SK-N-SH treated with all-trans-retinoic acid at 6 μM for 48 hours (cell line): ENCODE measurements at regions not wholly inside any gene's neighbourhood (a gene's known extent, or its start where the extent isn't known, plus 50 kb on each side); places are given as distances from the start of the nearest gene placed in this dataset.

ENCODE experiments used
- ATAC-seq: fragments of 200-7000 bp; cut with Tn5 transposase; 3 replicates; pipeline ENCODE4 v1.9.1; 2020; ENCODE audit warnings: mild to moderate bottlenecking, moderate library complexity
- ARNTL ChIP-seq: fragments of 450-650 bp; formaldehyde crosslinking; IDR thresholded peaks from 2 replicates; pipeline ENCODE4 v1.5.0; 2020; ENCODE audit warnings: low read depth, mild to moderate bottlenecking, moderate library complexity, borderline replicate concordance
- BACH2 ChIP-seq: fragments of 250-450 bp; sonication (Bioruptor Pico); IDR thresholded peaks from 2 replicates; pipeline ENCODE4 v1.9.0; 2021; ENCODE audit warnings: mild to moderate bottlenecking, borderline replicate concordance
- CREB5 ChIP-seq: fragments of 250-450 bp; sonication (Bioruptor Pico); IDR thresholded peaks from 2 replicates; pipeline ENCODE4 v1.5.1; 2020; ENCODE audit warnings: low read depth, mild to moderate bottlenecking, moderate library complexity
- CSDC2 ChIP-seq: fragments of 250-450 bp; sonication (Bioruptor Pico); IDR thresholded peaks from 2 replicates; pipeline ENCODE4 v1.5.0; 2020; ENCODE audit warnings: mild to moderate bottlenecking, moderate library complexity
- CSRNP3 ChIP-seq: fragments of 250-450 bp; sonication (Bioruptor Pico); IDR thresholded peaks from 2 replicates; pipeline ENCODE4 v1.5.1; 2021; ENCODE audit warnings: mild to moderate bottlenecking, moderate library complexity
- ESRRG ChIP-seq: fragments of 250-450 bp; sonication (Bioruptor Pico); IDR thresholded peaks from 2 replicates; pipeline ENCODE4 v1.6.1; 2021; ENCODE audit warnings: mild to moderate bottlenecking
- GLIS3 ChIP-seq: fragments of 250-450 bp; sonication (Bioruptor Pico); IDR thresholded peaks from 2 replicates; pipeline ENCODE4 v1.5.0; 2020; ENCODE audit warnings: mild to moderate bottlenecking, moderate library complexity
- POU6F1 ChIP-seq: fragments of 250-450 bp; sonication (Bioruptor Pico); IDR thresholded peaks from 2 replicates; pipeline ENCODE4 v1.8.0; 2021; ENCODE audit warnings: low read depth, mild to moderate bottlenecking, moderate library complexity, borderline replicate concordance
- PPARA ChIP-seq: fragments of 250-450 bp; sonication (Bioruptor Pico); IDR thresholded peaks from 2 replicates; pipeline ENCODE4 v1.5.0; 2020; ENCODE audit warnings: mild to moderate bottlenecking, borderline replicate concordance
- SNAI2 ChIP-seq: fragments of 250-450 bp; sonication (Bioruptor Pico); IDR thresholded peaks from 2 replicates; pipeline ENCODE4 v1.5.0; 2020; ENCODE audit warnings: mild to moderate bottlenecking, moderate library complexity
- TCF4 ChIP-seq: fragments of 250-450 bp; sonication (Bioruptor Pico); IDR thresholded peaks from 2 replicates; pipeline ENCODE4 v1.8.0; 2021; ENCODE audit warnings: mild to moderate bottlenecking, moderate library complexity, borderline replicate concordance
- TOX ChIP-seq: fragments of 250-450 bp; sonication (Bioruptor Pico); IDR thresholded peaks from 2 replicates; pipeline ENCODE4 v1.8.0; 2021; ENCODE audit warnings: mild to moderate bottlenecking, moderate library complexity, borderline replicate concordance
- TSHZ2 ChIP-seq: fragments of 250-450 bp; sonication (Bioruptor Pico); IDR thresholded peaks from 2 replicates; pipeline ENCODE4 v1.5.0; 2020; ENCODE audit warnings: mild to moderate bottlenecking, moderate library complexity
- ZC3H10 ChIP-seq: fragments of 250-450 bp; sonication (Bioruptor Pico); IDR thresholded peaks from 2 replicates; pipeline ENCODE4 v1.5.1; 2021; ENCODE audit warnings: mild to moderate bottlenecking, moderate library complexity
- ZFP3 ChIP-seq: fragments of 250-450 bp; sonication (Bioruptor Pico); IDR thresholded peaks from 2 replicates; pipeline ENCODE4 v1.5.0; 2020; ENCODE audit warnings: mild to moderate bottlenecking, moderate library complexity
- ZFP30 ChIP-seq: fragments of 450-650 bp; formaldehyde crosslinking; IDR thresholded peaks from 2 replicates; pipeline ENCODE4 v1.5.0; 2022; ENCODE audit warnings: mild to moderate bottlenecking, moderate library complexity
- ZNF565 ChIP-seq: fragments of 450-650 bp; formaldehyde crosslinking; conservative IDR thresholded peaks from 2 replicates; pipeline ENCODE4 v1.5.0; 2020; ENCODE audit warnings: low read depth, mild to moderate bottlenecking, moderate library complexity
- ZNF70 ChIP-seq: fragments of 450-650 bp; formaldehyde crosslinking; IDR thresholded peaks from 2 replicates; pipeline ENCODE4 v1.5.0; 2020; ENCODE audit warnings: mild to moderate bottlenecking, moderate library complexity
- ZNF8 ChIP-seq: fragments of 450-650 bp; formaldehyde crosslinking; IDR thresholded peaks from 2 replicates; pipeline ENCODE4 v1.5.0; 2020; ENCODE audit warnings: mild to moderate bottlenecking, moderate library complexity
- TF ChIP-seq, protein P1 (sequence below): fragments of 250-450 bp; sonication (Bioruptor Pico); IDR thresholded peaks from 2 replicates; pipeline ENCODE4 v1.8.0; 2020; ENCODE audit warnings: mild to moderate bottlenecking, moderate library complexity, borderline replicate concordance

GRCh38 chr19:28142258-28142657 is 1070.7 kb downstream of the UQCRFS1 start (continued):
- TF ChIP-seq POU6F1, result no peak
- no peak for TF ChIP-seq TSHZ2

DNA sequence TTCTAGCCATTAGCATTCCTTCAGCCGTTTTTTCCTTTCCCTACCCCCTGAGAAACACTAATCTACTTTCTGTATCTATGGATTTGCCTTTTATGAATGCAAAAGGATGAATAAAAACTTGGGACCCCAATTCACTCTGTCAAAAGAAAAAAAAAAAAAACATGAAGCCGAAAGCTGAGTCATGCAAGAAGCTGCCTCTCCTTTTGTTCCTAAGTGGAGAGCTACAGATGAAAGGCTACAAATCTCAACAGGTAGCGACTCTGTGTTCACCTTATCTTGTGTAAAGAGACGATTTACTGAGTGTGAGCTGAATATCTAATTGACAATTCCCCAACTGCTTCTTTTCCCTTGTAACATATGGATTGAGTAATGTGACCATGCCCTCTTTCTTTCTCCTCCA is 1072.8 kb downstream of the UQCRFS1 start:
- no peak for ATAC-seq
- TF ChIP-seq ZFP3 (no peak), ZC3H10 (CRISPR knock-in tag) (no peak), BACH2 (CRISPR knock-in tag) (no peak), ZNF565 (CRISPR knock-in tag) (no peak), PPARA (CRISPR knock-in tag) (no peak), TSHZ2 (no peak), SNAI2 (CRISPR knock-in tag) (no peak), CSRNP3 (CRISPR knock-in tag) (no peak), TOX (CRISPR knock-in tag) (no peak), TCF4 (no peak), CSDC2 (no peak), ESRRG (CRISPR knock-in tag) (no peak), ARNTL (CRISPR knock-in tag) (no peak), ZNF8 (CRISPR knock-in tag) (no peak), CREB5 (CRISPR knock-in tag) (no peak), ZNF70 (CRISPR knock-in tag) (no peak), GLIS3 (CRISPR knock-in tag) (no peak)
- TF ChIP-seq, protein P1, sequence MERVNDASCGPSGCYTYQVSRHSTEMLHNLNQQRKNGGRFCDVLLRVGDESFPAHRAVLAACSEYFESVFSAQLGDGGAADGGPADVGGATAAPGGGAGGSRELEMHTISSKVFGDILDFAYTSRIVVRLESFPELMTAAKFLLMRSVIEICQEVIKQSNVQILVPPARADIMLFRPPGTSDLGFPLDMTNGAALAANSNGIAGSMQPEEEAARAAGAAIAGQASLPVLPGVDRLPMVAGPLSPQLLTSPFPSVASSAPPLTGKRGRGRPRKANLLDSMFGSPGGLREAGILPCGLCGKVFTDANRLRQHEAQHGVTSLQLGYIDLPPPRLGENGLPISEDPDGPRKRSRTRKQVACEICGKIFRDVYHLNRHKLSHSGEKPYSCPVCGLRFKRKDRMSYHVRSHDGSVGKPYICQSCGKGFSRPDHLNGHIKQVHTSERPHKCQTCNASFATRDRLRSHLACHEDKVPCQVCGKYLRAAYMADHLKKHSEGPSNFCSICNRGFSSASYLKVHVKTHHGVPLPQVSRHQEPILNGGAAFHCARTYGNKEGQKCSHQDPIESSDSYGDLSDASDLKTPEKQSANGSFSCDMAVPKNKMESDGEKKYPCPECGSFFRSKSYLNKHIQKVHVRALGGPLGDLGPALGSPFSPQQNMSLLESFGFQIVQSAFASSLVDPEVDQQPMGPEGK, result no peak
- TF ChIP-seq, all 23 proteins: peak for 0

DNA sequence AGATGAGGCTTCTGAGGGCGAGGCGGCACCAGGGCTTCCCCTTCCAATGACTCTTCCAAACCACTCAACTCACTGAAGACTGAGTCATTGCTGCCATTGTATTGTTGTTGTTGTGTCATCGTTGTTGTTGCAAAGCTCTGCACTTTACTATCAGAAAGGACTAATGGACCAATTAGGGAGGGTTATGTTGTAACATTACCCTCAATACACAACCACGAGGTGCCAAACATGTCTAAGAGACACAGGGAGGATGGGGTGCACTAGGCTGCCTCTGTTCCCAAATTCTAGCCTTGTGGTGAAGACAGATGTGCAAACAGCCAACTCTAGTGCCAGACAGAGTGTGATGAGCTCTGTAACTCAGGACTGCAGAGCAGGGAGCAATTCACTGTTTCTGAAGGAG is 1075.2 kb downstream of the UQCRFS1 start:
- TF ChIP-seq ZFP30 (no peak), CREB5 (CRISPR knock-in tag) (no peak), SNAI2 (CRISPR knock-in tag) (no peak), ZC3H10 (CRISPR knock-in tag) (no peak), TCF4 (no peak)
- no peak for ATAC-seq
